ENCODE measurements at regions not wholly inside any gene's neighbourhood (a gene's known extent, or its start where the extent isn't known, plus 50 kb on each side); places are given as distances from the start of the nearest gene placed in this dataset.

DNA sequence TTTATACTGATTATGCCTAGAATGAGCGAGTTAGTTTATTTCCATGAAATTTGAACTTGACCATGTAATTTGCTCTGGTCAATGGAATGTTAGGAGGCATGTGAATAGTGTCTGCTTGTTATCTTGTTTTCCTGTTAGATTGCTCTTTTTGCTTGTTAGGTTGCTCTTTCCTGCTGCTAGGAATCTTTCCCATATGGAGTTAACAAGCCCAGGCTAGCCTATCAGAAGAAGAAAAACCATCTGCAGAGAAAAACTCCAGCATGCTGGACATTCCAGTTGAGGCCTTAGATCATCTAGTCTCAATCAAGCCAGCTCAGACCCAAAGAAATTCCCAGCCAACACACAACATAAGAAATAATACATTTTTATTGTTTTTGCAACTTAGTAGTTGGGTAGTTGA, 470.2 kb upstream of the AGTR1 start:
- no peaks in the 10 kb centered on the region for H3K36me3 Mint-ChIP-seq (ENCODE audit: low read depth)
- peaks cover 6% of the 10 kb centered on the region for H3K9me3 Mint-ChIP-seq
- no peaks in the 10 kb centered on the region for H3K36me3 ChIP-seq (ENCODE audit: insufficient read depth, low read length)
- H3K27me3 Mint-ChIP-seq = no peaks in the 10 kb centered on the region
- no peak overlapping the region for H3K4me3 ChIP-seq (ENCODE audit: low read length)
- ATAC-seq (ENCODE audit: poor library complexity) (no peak), DNase-seq (no peak)
- ChIA-PET CTCF (no interaction called here), POLR2A (no interaction called here)
- no peak overlapping the region for H3K4me3 Mint-ChIP-seq
- no peaks in the 10 kb centered on the region for H3K4me1 ChIP-seq (ENCODE audit: insufficient read depth, low read length)
- H3K27me3 ChIP-seq (ENCODE audit: control insufficient read depth in 1 of 2, insufficient read depth in 2 of 2, low read length in 2 of 2) = no peaks in the 10 kb centered on the region
- H3K9me3 ChIP-seq (ENCODE audit: control insufficient read depth in 1 of 2, insufficient read depth in 1 of 2, low read length in 2 of 2) = no peaks in the 10 kb centered on the region
- no peaks in the 10 kb centered on the region for H3K4me1 Mint-ChIP-seq (ENCODE audit: low read depth)
- no peak for TF ChIP-seq CTCF (IDR thresholded peaks at IDR 0.05)
- intact Hi-C loops (cut with DNase I, micrococcal nuclease) = no loop called here
- H3K27ac ChIP-seq (ENCODE audit: low read depth in 1 of 2, low read length in 2 of 2) = no peak overlapping the region
- no peak overlapping the region for H3K27ac Mint-ChIP-seq

- Histone ChIP-seq H3K36me3 (ENCODE audit: insufficient read depth, low read length) (no peaks in the 10 kb centered on the region), H3K4me1 (ENCODE audit: insufficient read depth, low read length) (no peaks in the 10 kb centered on the region), H3K27me3 (ENCODE audit: control insufficient read depth in 1 of 2, insufficient read depth in 2 of 2, low read length in 2 of 2) (no peaks in the 10 kb centered on the region), H3K9me3 (ENCODE audit: control insufficient read depth in 1 of 2, insufficient read depth in 1 of 2, low read length in 2 of 2) (no peaks in the 10 kb centered on the region), H3K4me3 (ENCODE audit: low read length) (no peak overlapping the region), H3K27ac (ENCODE audit: low read depth in 1 of 2, low read length in 2 of 2) (no peak overlapping the region)
- intact Hi-C loops (cut with DNase I, micrococcal nuclease) = no loop called here
- ChIA-PET CTCF (no interaction called here), POLR2A (no interaction called here)
- no peaks in the 10 kb centered on the region for H3K36me3 Mint-ChIP-seq (ENCODE audit: low read depth)
- TF ChIP-seq CTCF (IDR thresholded peaks at IDR 0.05) = no peak
- no peak for ATAC-seq (ENCODE audit: poor library complexity)
- H3K4me1 Mint-ChIP-seq (ENCODE audit: low read depth) = no peaks in the 10 kb centered on the region
- DNase-seq = no peak
- H3K9me3 Mint-ChIP-seq = peaks cover 6% of the 10 kb centered on the region
- H3K27ac Mint-ChIP-seq = no peak overlapping the region
- H3K4me3 Mint-ChIP-seq = no peak overlapping the region
- H3K27me3 Mint-ChIP-seq = no peaks in the 10 kb centered on the region
These were observed 468.6 kb upstream of the AGTR1 start for GRCh38 chr3:148229107-148229506.

GRCh38 chr3:148230473-148230872, 467.2 kb upstream of the AGTR1 start:
- no peak overlapping the region for H3K4me3 ChIP-seq (ENCODE audit: low read length)
- Mint-ChIP-seq H3K4me1 (ENCODE audit: low read depth) (no peaks in the 10 kb centered on the region), H3K36me3 (ENCODE audit: low read depth) (no peaks in the 10 kb centered on the region), H3K4me3 (no peak overlapping the region), H3K9me3 (peaks cover 6% of the 10 kb centered on the region), H3K27me3 (no peaks in the 10 kb centered on the region), H3K27ac (no peak overlapping the region)
- POLR2A ChIA-PET = no interaction called here
- no peaks in the 10 kb centered on the region for H3K9me3 ChIP-seq (ENCODE audit: control insufficient read depth in 1 of 2, insufficient read depth in 1 of 2, low read length in 2 of 2)
- H3K27me3 ChIP-seq (ENCODE audit: control insufficient read depth in 1 of 2, insufficient read depth in 2 of 2, low read length in 2 of 2) = no peaks in the 10 kb centered on the region
- no peak for DNase-seq
- no peak for ATAC-seq (ENCODE audit: poor library complexity)
- no peaks in the 10 kb centered on the region for H3K36me3 ChIP-seq (ENCODE audit: insufficient read depth, low read length)
- H3K27ac ChIP-seq (ENCODE audit: low read depth in 1 of 2, low read length in 2 of 2) = no peak overlapping the region
- no peak for TF ChIP-seq CTCF (IDR thresholded peaks at IDR 0.05)
- intact Hi-C loops (cut with DNase I, micrococcal nuclease) = no loop called here
- CTCF ChIA-PET = no interaction called here
- H3K4me1 ChIP-seq (ENCODE audit: insufficient read depth, low read length) = no peaks in the 10 kb centered on the region

All from CD4-positive, alpha-beta T cell (primary cell).